Thyroid gland (tissue), 4 donors: ENCODE measurements at regions not wholly inside any gene's neighbourhood (a gene's known extent, or its start where the extent isn't known, plus 50 kb on each side); places are given as distances from the start of the nearest gene placed in this dataset.

Experiments used
- CTCF ChIP-seq, 6 experiments: fragments of 200-600 bp in 3 of 6; fragments of 450-650 bp in 3 of 6; sonication (generic) in 3 of 6; IDR thresholded peaks; one replicate each; pipeline ENCODE4 v1.5.1; 2016 to 2019; ENCODE audit warnings: antibody characterized with exemption in 6 of 6, mild to moderate bottlenecking in 2 of 6, inconsistent platforms in 1 of 6, moderate library complexity in 1 of 6
- POLR2A ChIP-seq, 2 donors: fragments of 450-650 bp; IDR thresholded peaks; one replicate each; pipeline ENCODE4 v1.6.1; 2017; ENCODE audit warnings: antibody characterized with exemption in 2 of 2, mild to moderate bottlenecking in 2 of 2, moderate library complexity in 1 of 2

DNA sequence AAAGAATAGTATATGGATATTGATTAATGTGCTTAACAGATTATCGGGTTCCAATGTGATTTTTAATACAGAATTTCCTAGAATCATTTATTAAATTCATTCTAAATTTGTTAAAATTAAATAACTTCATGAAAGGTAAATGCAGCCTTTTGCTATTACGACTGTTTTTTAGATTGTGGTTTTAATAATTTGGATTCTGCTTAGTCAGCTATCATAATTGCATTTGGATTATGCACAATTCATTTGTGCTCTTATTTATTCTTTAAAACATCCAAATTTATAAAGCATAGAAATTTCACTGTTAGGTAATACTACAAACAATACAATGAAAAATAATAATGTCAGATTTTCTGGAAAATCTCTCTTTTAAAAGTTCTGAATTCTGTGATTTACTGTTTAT lies 1598.5 kb downstream of the EFNA5 start:
- TF ChIP-seq CTCF (IDR thresholded peaks at IDR 0.05) (no peak), POLR2A (IDR thresholded peaks at IDR 0.05) (no peak)
